Sciatic nerve (tissue), 2 donors: ENCODE measurements at regions not wholly inside any gene's neighbourhood (a gene's known extent, or its start where the extent isn't known, plus 50 kb on each side); places are given as distances from the start of the nearest gene placed in this dataset.
"Not testable (repeated sequence)": the region's sequence is repeated elsewhere in the genome, so short reads cannot be mapped to it uniquely, and the experiment has no call there.

Experiments
- ATAC-seq: fragments of 200-7000 bp; cut with Tn5 transposase; one replicate; pipeline ENCODE4 v1.9.1; 2020; ENCODE audit warnings: mild to moderate bottlenecking, moderate library complexity
- DNase-seq: peaks from one replicate; pipeline ENCODE4 v3.0.0-alpha.2; 2020; ENCODE audit warnings: low spot score
- intact Hi-C: fragments of 100-400 bp; cut with DNase I; formaldehyde crosslinking; loops from one replicate; pipeline ENCODE4 v1.14.2; 2022
- donor health status: DM: no; HTN: no; CAD: no.
- donor health status: DM: no; HTN: no; CAD: no.

- intact Hi-C loops: no loop called here
- no peak for ATAC-seq
- no peak for DNase-seq
These were observed 1190.4 kb downstream of the TECRL start for GRCh38 chr4:63218856-63219255.

GRCh38 chr4:63214076-63214475, 1195.2 kb downstream of the TECRL start:
- ATAC-seq (no peak), DNase-seq (no peak)
- intact Hi-C loops: no loop called here

- intact Hi-C loops: no loop called here
- DNase-seq: no peak
These were observed 1197.3 kb downstream of the TECRL start for GRCh38 chr4:63211776-63212479.

GRCh38 chr4:63211375-63211774, 1197.9 kb downstream of the TECRL start:
- DNase-seq (no peak), ATAC-seq (no peak)
- intact Hi-C loops: no loop called here

More at GRCh38 chr4:63211776-63212479, 1197.3 kb downstream of the TECRL start:
- ATAC-seq: no peak

GRCh38 chr4:63193029-63193428, 1216.2 kb downstream of the TECRL start:
- intact Hi-C loops, DNase-seq, ATAC-seq: not testable (repeated sequence)

- no peak for ATAC-seq
- intact Hi-C loops: no loop called here
- no peak for DNase-seq
These were observed 1237.9 kb downstream of the TECRL start for GRCh38 chr4:63171341-63171740.

- no peak for ATAC-seq
- DNase-seq: no peak
- intact Hi-C loops: no loop called here
These were observed 1238.3 kb downstream of the TECRL start for GRCh38 chr4:63170923-63171322.

- ATAC-seq: no peak
- DNase-seq: no peak
- intact Hi-C loops: no loop called here
These were observed 1239.4 kb downstream of the TECRL start for GRCh38 chr4:63169836-63170235.

GRCh38 chr4:63155561-63155960, 1253.7 kb downstream of the TECRL start:
- no peak for DNase-seq
- ATAC-seq: no peak
- intact Hi-C loops: no loop called here

GRCh38 chr4:63123441-63123840, 1285.8 kb downstream of the TECRL start:
- ATAC-seq (no peak), DNase-seq (no peak)
- intact Hi-C loops: no loop called here

- DNase-seq (no peak), ATAC-seq (no peak)
- intact Hi-C loops: no loop called here
These were observed 1286.3 kb downstream of the TECRL start for GRCh38 chr4:63122955-63123354.

GRCh38 chr4:63106600-63106999, 1302.7 kb downstream of the TECRL start:
- intact Hi-C loops: no loop called here
- ATAC-seq: no peak
- no peak for DNase-seq

- DNase-seq (no peak), ATAC-seq (no peak)
- intact Hi-C loops: no loop called here
These were observed 1303.4 kb downstream of the TECRL start for GRCh38 chr4:63105839-63106238.

- DNase-seq: no peak
- intact Hi-C loops: no loop called here
- no peak for ATAC-seq
These were observed 1318.6 kb downstream of the TECRL start for GRCh38 chr4:63090641-63091040.

- ATAC-seq: no peak
- intact Hi-C loops: no loop called here
- DNase-seq: no peak
These were observed 1324.2 kb downstream of the TECRL start for GRCh38 chr4:63085091-63085490.

- ATAC-seq (no peak), DNase-seq (no peak)
- intact Hi-C loops: no loop called here
These were observed 1328.3 kb downstream of the TECRL start for GRCh38 chr4:63080934-63081333.

GRCh38 chr4:63063760-63064159, 1345.5 kb downstream of the TECRL start:
- DNase-seq: no peak
- intact Hi-C loops: no loop called here
- ATAC-seq: no peak

- ATAC-seq, intact Hi-C loops, DNase-seq: not testable (repeated sequence)
These were observed 1346.4 kb downstream of the TECRL start for GRCh38 chr4:63062891-63063290.

- intact Hi-C loops: no loop called here
- no peak for ATAC-seq
These were observed 1359.5 kb downstream of the TECRL start for GRCh38 chr4:63049726-63050125.

GRCh38 chr4:63049278-63049677, 1360.0 kb downstream of the TECRL start:
- intact Hi-C loops: no loop called here
- no peak for ATAC-seq
- DNase-seq: no peak

More at GRCh38 chr4:63049726-63050125, 1359.5 kb downstream of the TECRL start:
- DNase-seq: no peak

- no peak for ATAC-seq
- intact Hi-C loops: no loop called here
These were observed 1372.9 kb downstream of the TECRL start for GRCh38 chr4:63036159-63036866.

More at GRCh38 chr4:63036159-63036866, 1372.9 kb downstream of the TECRL start:
- no peak for DNase-seq
